ENCODE measurements at regions not wholly inside any gene's neighbourhood (a gene's known extent, or its start where the extent isn't known, plus 50 kb on each side); places are given as distances from the start of the nearest gene placed in this dataset.

DNA sequence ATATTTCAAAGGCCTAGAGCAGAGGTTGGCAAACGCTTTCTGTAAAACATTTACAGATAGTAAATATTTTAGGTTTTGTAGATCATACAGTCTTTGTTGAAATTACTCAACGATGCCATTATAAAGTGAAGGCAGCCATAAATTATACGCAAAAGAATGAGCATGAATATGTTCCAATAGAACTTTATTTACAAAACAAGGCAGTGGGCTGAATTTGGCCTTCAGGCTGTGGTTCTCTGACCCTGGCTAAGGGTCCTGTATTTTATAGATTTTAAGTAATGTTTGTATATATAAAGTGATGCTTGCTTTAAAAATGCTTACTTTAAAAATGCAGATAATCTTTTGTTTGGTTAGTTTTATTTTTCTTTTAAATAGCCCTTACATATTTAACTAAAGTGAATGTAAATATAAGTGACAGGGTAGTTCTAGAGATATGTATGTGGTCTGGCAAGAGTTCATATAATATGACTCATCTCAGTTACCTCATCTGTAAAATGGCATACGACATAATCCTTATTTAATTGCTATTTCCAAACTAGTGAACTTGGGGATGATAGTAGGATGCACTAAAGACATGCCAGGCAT lies 51.7 kb upstream of the ATP5MC3 start:
- no peaks in the 10 kb centered on the region for H3K4me1 ChIP-seq

More for the DNA sequence above, 51.7 kb upstream of the ATP5MC3 start:
- no peaks in the 10 kb centered on the region for H3K36me3 ChIP-seq (ENCODE audit: low read depth, missing control alignments)
- no peak overlapping the region for H3K27ac ChIP-seq
- no peak overlapping the region for H3K4me3 ChIP-seq
- intact Hi-C loops (cut with DNase I; ENCODE audit: low total_unique reads) = no loop called here
- TF ChIP-seq, protein P1, sequence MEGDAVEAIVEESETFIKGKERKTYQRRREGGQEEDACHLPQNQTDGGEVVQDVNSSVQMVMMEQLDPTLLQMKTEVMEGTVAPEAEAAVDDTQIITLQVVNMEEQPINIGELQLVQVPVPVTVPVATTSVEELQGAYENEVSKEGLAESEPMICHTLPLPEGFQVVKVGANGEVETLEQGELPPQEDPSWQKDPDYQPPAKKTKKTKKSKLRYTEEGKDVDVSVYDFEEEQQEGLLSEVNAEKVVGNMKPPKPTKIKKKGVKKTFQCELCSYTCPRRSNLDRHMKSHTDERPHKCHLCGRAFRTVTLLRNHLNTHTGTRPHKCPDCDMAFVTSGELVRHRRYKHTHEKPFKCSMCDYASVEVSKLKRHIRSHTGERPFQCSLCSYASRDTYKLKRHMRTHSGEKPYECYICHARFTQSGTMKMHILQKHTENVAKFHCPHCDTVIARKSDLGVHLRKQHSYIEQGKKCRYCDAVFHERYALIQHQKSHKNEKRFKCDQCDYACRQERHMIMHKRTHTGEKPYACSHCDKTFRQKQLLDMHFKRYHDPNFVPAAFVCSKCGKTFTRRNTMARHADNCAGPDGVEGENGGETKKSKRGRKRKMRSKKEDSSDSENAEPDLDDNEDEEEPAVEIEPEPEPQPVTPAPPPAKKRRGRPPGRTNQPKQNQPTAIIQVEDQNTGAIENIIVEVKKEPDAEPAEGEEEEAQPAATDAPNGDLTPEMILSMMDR (IDR thresholded peaks at IDR 0.05) = no peak
- TF ChIP-seq POLR2A (IDR thresholded peaks at IDR 0.05) = no peak
- no peaks in the 10 kb centered on the region for H3K27me3 ChIP-seq
- WGBS, 2 donors = 61 to 64% methylated on average over 4 of the region's 4 CpGs
- no peak for DNase-seq
- H3K9me3 ChIP-seq = no peaks in the 10 kb centered on the region

Data from testis (tissue), 2 donors.